H1 (cell line): ENCODE measurements at regions not wholly inside any gene's neighbourhood (a gene's known extent, or its start where the extent isn't known, plus 50 kb on each side); places are given as distances from the start of the nearest gene placed in this dataset.
"Not testable (repeated sequence)": the region's sequence is repeated elsewhere in the genome, so short reads cannot be mapped to it uniquely, and the experiment has no call there.

Experiments used
- CTCF ChIA-PET: fragments of 300-600 bp; sonication (Branson Sonifier 250); formaldehyde crosslinking; loops from one replicate; lab custom pipeline; 2021; ENCODE audit not compliant: partially characterized antibody; lab: Charles Lee
- POLR2A ChIA-PET: fragments of 300-600 bp; sonication (Branson Sonifier 250); formaldehyde crosslinking; loops from one replicate; lab custom pipeline; 2021; ENCODE audit warnings: inconsistent platforms; ENCODE audit not compliant: partially characterized antibody; lab: Charles Lee
- DNase-seq, 2 experiments: peaks; one replicate each; pipeline versions ENCODE4 v3.0.0 to v3.0.0-alpha.2; 2010 to 2022; ENCODE audit warnings: low spot score in 2 of 2, low read depth in 1 of 2, mixed read lengths in 1 of 2
- FAIRE-seq: peaks from 2 replicates; lab custom pipeline; 2011; peaks lifted over from hg19 to GRCh38; lab: Jason Lieb, UNC
- H2AFZ ChIP-seq: 2 replicates; pipeline ENCODE4 v1.8.1; 2012; ENCODE audit warnings: low read length, inconsistent platforms
- H2AK5ac ChIP-seq: 2 replicates; pipeline ENCODE4 v1.6.1; 2013; ENCODE audit warnings: low read depth, low read length
- H2BK120ac ChIP-seq: replicated peaks from 2 replicates; pipeline ENCODE3; 2013; ENCODE audit warnings: low read depth, low read length, inconsistent platforms
- H2BK12ac ChIP-seq: 2 replicates; pipeline ENCODE4 v1.6.1; 2013; ENCODE audit warnings: low read depth, low read length
- H2BK15ac ChIP-seq: 2 replicates; pipeline ENCODE4 v1.6.1; 2013; ENCODE audit warnings: low read length
- H2BK20ac ChIP-seq: 2 replicates; pipeline ENCODE4 v1.6.1; 2013; ENCODE audit warnings: low read length
- H2BK5ac ChIP-seq: 2 replicates; pipeline ENCODE4 v1.6.1; 2013; ENCODE audit warnings: low read depth, low read length
- H3K14ac ChIP-seq: 2 replicates; pipeline ENCODE4 v1.6.1; 2013; ENCODE audit warnings: inconsistent platforms; ENCODE audit not compliant: insufficient read length
- H3K18ac ChIP-seq: 2 replicates; pipeline ENCODE4 v1.6.1; 2013; ENCODE audit warnings: low read length; ENCODE audit errors: extremely low read depth
- H3K23ac ChIP-seq: 2 replicates; pipeline ENCODE4 v1.6.1; 2013; ENCODE audit warnings: inconsistent platforms; ENCODE audit not compliant: insufficient read length
- H3K23me2 ChIP-seq: 2 replicates; pipeline ENCODE4 v1.6.1; 2013; ENCODE audit warnings: low read depth, low read length
- H3K27ac ChIP-seq: 2 replicates; pipeline ENCODE4 v1.6.1; 2011; ENCODE audit warnings: low read depth, low read length, inconsistent platforms
- H3K27me3 ChIP-seq, 4 experiments: replicated peaks in 1 of 4; 1 replicate in 1 of 4; 2 replicates in 3 of 4; pipeline versions ENCODE4 v1.6.1 to v1.8.1; 2011 to 2013; ENCODE audit warnings: low read length in 3 of 4, mild to moderate bottlenecking in 3 of 4, inconsistent platforms in 2 of 4, mixed read lengths in 2 of 4, moderate library complexity in 1 of 4; ENCODE audit not compliant: control insufficient read depth in 3 of 4, insufficient read depth in 3 of 4; ENCODE audit errors: extremely low read depth in 1 of 4
- H3K36me3 ChIP-seq, 4 experiments: 2 replicates each; pipeline versions ENCODE4 v1.6.1 to v1.8.1; 2011 to 2013; ENCODE audit warnings: mild to moderate bottlenecking in 4 of 4, low read length in 3 of 4, moderate library complexity in 2 of 4, control low read depth in 1 of 4, inconsistent platforms in 1 of 4; ENCODE audit not compliant: insufficient read depth in 4 of 4, control insufficient read depth in 2 of 4
- H3K4ac ChIP-seq: replicated peaks from 2 replicates; pipeline ENCODE3; 2013; ENCODE audit warnings: low read length, low read depth, mixed read lengths, inconsistent platforms; ENCODE audit not compliant: insufficient read length
- H3K4me1 ChIP-seq, 4 experiments: replicated peaks in 1 of 4; 1 replicate in 1 of 4; 2 replicates in 3 of 4; pipeline versions ENCODE4 v1.6.1 to v1.8.1; 2011 to 2013; ENCODE audit warnings: low read length in 3 of 4, inconsistent platforms in 2 of 4, mixed read lengths in 1 of 4; ENCODE audit not compliant: insufficient read depth in 4 of 4, control insufficient read depth in 3 of 4
- H3K4me2 ChIP-seq, 2 experiments: 2 replicates each; pipeline versions ENCODE4 v1.6.1 to v1.8.1; 2011 to 2013; ENCODE audit warnings: low read depth in 2 of 2, low read length in 2 of 2, control low read depth in 1 of 2, inconsistent platforms in 1 of 2, mild to moderate bottlenecking in 1 of 2; ENCODE audit not compliant: insufficient read depth in 1 of 2
- H3K4me3 ChIP-seq, 4 experiments: fragments of 200-600, 300-600 bp in 1 of 4; sonication (generic), shearing (Covaris generic), sonication (Bioruptor Twin) in 1 of 4; 2 replicates each; pipeline versions ENCODE4 v1.5.1 to v1.8.1; 2011 to 2016; ENCODE audit warnings: low read length in 4 of 4, low read depth in 3 of 4, control low read depth in 2 of 4, inconsistent platforms in 2 of 4, mild to moderate bottlenecking in 2 of 4, mixed read lengths in 1 of 4, moderate library complexity in 1 of 4; ENCODE audit not compliant: insufficient read depth in 2 of 4; ENCODE audit errors: extremely low read depth in 1 of 4
- H3K56ac ChIP-seq: replicated peaks from 2 replicates; pipeline ENCODE3; 2013; ENCODE audit warnings: low read depth, mild to moderate bottlenecking, mixed read lengths, low read length, inconsistent platforms; ENCODE audit not compliant: insufficient read length
- H3K79me1 ChIP-seq: 2 replicates; pipeline ENCODE4 v1.6.1; 2013; ENCODE audit warnings: low read depth, low read length, control low read depth
- H3K79me2 ChIP-seq, 2 experiments: 2 replicates each; pipeline versions ENCODE4 v1.6.1 to v1.8.1; 2012 to 2013; ENCODE audit warnings: low read length in 2 of 2, mild to moderate bottlenecking in 2 of 2, inconsistent platforms in 1 of 2; ENCODE audit not compliant: insufficient read depth in 2 of 2, control insufficient read depth in 1 of 2
- H3K9ac ChIP-seq, 4 experiments: replicated peaks in 1 of 4; 1 replicate in 1 of 4; 2 replicates in 3 of 4; pipeline versions ENCODE4 v1.6.1 to v1.8.1; 2011 to 2013; ENCODE audit warnings: low read depth in 3 of 4, low read length in 3 of 4, control low read depth in 2 of 4, mild to moderate bottlenecking in 2 of 4, moderate library complexity in 2 of 4, inconsistent platforms in 1 of 4; ENCODE audit errors: extremely low read depth in 1 of 4
- H3K9me3 ChIP-seq, 2 experiments: 2 replicates each; pipeline versions ENCODE4 v1.6.1 to v1.8.1; 2012 to 2013; ENCODE audit warnings: mild to moderate bottlenecking in 2 of 2, moderate library complexity in 2 of 2, control low read depth in 1 of 2, inconsistent platforms in 1 of 2, low read depth in 1 of 2, low read length in 1 of 2, mixed read lengths in 1 of 2; ENCODE audit not compliant: insufficient read depth in 2 of 2
- H4K20me1 ChIP-seq, 2 experiments: replicated peaks in 1 of 2; 2 replicates each; pipeline versions ENCODE3 to v1.8.1; 2011 to 2013; ENCODE audit warnings: inconsistent platforms in 2 of 2, low read length in 2 of 2, mild to moderate bottlenecking in 1 of 2; ENCODE audit not compliant: insufficient read depth in 2 of 2, control insufficient read depth in 1 of 2
- H4K5ac ChIP-seq: 2 replicates; pipeline ENCODE4 v1.6.1; 2013; ENCODE audit warnings: low read length, low read depth, mixed read lengths, inconsistent platforms; ENCODE audit not compliant: insufficient read length
- H4K8ac ChIP-seq: 2 replicates; pipeline ENCODE4 v1.8.0; 2013; ENCODE audit warnings: mild to moderate bottlenecking, moderate library complexity, low read length, inconsistent platforms; ENCODE audit not compliant: insufficient read depth; ENCODE audit errors: extremely low read depth
- H4K91ac ChIP-seq: replicated peaks from 2 replicates; pipeline ENCODE3; 2013; ENCODE audit warnings: low read length, mixed read lengths, inconsistent platforms; ENCODE audit not compliant: insufficient read length
- WGBS, 2 experiments: shearing (Covaris generic) in 1 of 2; methylation state at CpG; one replicate each; pipeline versions ENCODE4 v1.1.6 to v1.1.7; 2013 to 2015; ENCODE audit warnings: low lambda C conversion rate in 2 of 2, mixed read lengths in 2 of 2, inconsistent platforms in 1 of 2, low coverage in 1 of 2, missing lambda C conversion rate in 1 of 2; ENCODE audit not compliant: insufficient replicate concordance in 2 of 2, insufficient coverage in 1 of 2, insufficient read length in 1 of 2; ENCODE audit errors: extremely low coverage in 1 of 2, missing lambda C conversion rate in 1 of 2; 5-methylcytosine and 5-hydroxymethylcytosine counted together

- H3K4me3 ChIP-seq, H2BK15ac ChIP-seq, H3K36me3 ChIP-seq, H4K5ac ChIP-seq, H2BK20ac ChIP-seq, FAIRE-seq, H2AK5ac ChIP-seq, H3K4ac ChIP-seq, H4K8ac ChIP-seq, H4K20me1 ChIP-seq, H3K23me2 ChIP-seq, H3K9ac ChIP-seq, H3K56ac ChIP-seq, H3K23ac ChIP-seq, H4K91ac ChIP-seq, H3K4me2 ChIP-seq, H3K27ac ChIP-seq, H3K79me1 ChIP-seq, H3K14ac ChIP-seq, H2BK120ac ChIP-seq, H3K4me1 ChIP-seq, H3K27me3 ChIP-seq, H3K18ac ChIP-seq, H2BK5ac ChIP-seq, H3K9me3 ChIP-seq, DNase-seq, POLR2A ChIA-PET, H3K79me2 ChIP-seq, H2BK12ac ChIP-seq, H2AFZ ChIP-seq: not testable (repeated sequence)
- 80% methylated on average over 5 of the region's 6 CpGs; no CpG with 5 or more reads in 1 of the 2 experiments for WGBS, 2 experiments
- CTCF ChIA-PET, result interaction anchor here (0.6 kb wide), 1 partner anchor 378 kb away, joined by 3 read pairs; no protein-coding TSS in a partner anchor
These were observed 123.8 kb upstream of the VOPP1 start for GRCh38 chr7:55695893-55696701.

GRCh38 chr7:55694484-55694883, 122.2 kb upstream of the VOPP1 start:
- H2BK20ac ChIP-seq, POLR2A ChIA-PET, H3K9me3 ChIP-seq, H2AFZ ChIP-seq, H3K27ac ChIP-seq, H4K5ac ChIP-seq, H3K56ac ChIP-seq, H3K23me2 ChIP-seq, H3K79me2 ChIP-seq, DNase-seq, CTCF ChIA-PET, H3K4me3 ChIP-seq, H2BK120ac ChIP-seq, H2BK5ac ChIP-seq, H3K4me1 ChIP-seq, H3K9ac ChIP-seq, H3K36me3 ChIP-seq, H4K8ac ChIP-seq, H3K4ac ChIP-seq, H3K4me2 ChIP-seq, H3K79me1 ChIP-seq, H4K20me1 ChIP-seq, H4K91ac ChIP-seq, H2AK5ac ChIP-seq, H2BK12ac ChIP-seq, H3K27me3 ChIP-seq, FAIRE-seq, H3K18ac ChIP-seq, H2BK15ac ChIP-seq, H3K14ac ChIP-seq, H3K23ac ChIP-seq: not testable (repeated sequence)
- WGBS, 2 experiments, result 80% methylated on average over 5 of the region's 5 CpGs; no CpG with 5 or more reads in 1 of the 2 experiments
